H9 (cell line): ENCODE measurements at regions not wholly inside any gene's neighbourhood (a gene's known extent, or its start where the extent isn't known, plus 50 kb on each side); places are given as distances from the start of the nearest gene placed in this dataset.

Source experiments
- DNase-seq: peaks from one replicate; pipeline ENCODE4 v3.0.0-alpha.2; 2017
- H2AFZ ChIP-seq: one replicate; pipeline ENCODE4 v1.6.1; 2013; ENCODE audit warnings: mild to moderate bottlenecking, low read length, control low read depth, moderate library complexity
- H2AK5ac ChIP-seq: 2 replicates; pipeline ENCODE4 v1.6.1; 2013; ENCODE audit warnings: low read length, control low read depth, mixed read lengths; ENCODE audit not compliant: insufficient read length
- H2BK120ac ChIP-seq: one replicate; pipeline ENCODE4 v1.6.1; 2013; ENCODE audit warnings: low read depth, mild to moderate bottlenecking, low read length, control low read depth, inconsistent platforms; ENCODE audit not compliant: poor library complexity, severe bottlenecking
- H2BK12ac ChIP-seq: 2 replicates; pipeline ENCODE4 v1.6.1; 2013; ENCODE audit warnings: low read length, control low read depth, mixed read lengths, low read depth; ENCODE audit not compliant: insufficient read length
- H2BK15ac ChIP-seq: 2 replicates; pipeline ENCODE4 v1.6.1; 2013; ENCODE audit warnings: low read depth, low read length, control low read depth
- H2BK20ac ChIP-seq: one replicate; pipeline ENCODE4 v1.6.1; 2013; ENCODE audit warnings: low read depth, mild to moderate bottlenecking, low read length, control low read depth, inconsistent platforms; ENCODE audit not compliant: poor library complexity, severe bottlenecking
- H2BK5ac ChIP-seq: 2 replicates; pipeline ENCODE4 v1.6.1; 2013; ENCODE audit warnings: low read length, control low read depth, mixed read lengths; ENCODE audit not compliant: insufficient read length
- H3K14ac ChIP-seq: 2 replicates; pipeline ENCODE4 v1.6.1; 2013; ENCODE audit warnings: low read length, control low read depth; ENCODE audit not compliant: insufficient read depth
- H3K18ac ChIP-seq: 2 replicates; pipeline ENCODE4 v1.6.1; 2013; ENCODE audit warnings: low read depth, mild to moderate bottlenecking, mixed read lengths, low read length, control low read depth; ENCODE audit not compliant: insufficient read length
- H3K23ac ChIP-seq: 2 replicates; pipeline ENCODE4 v1.6.1; 2013; ENCODE audit warnings: low read length, control low read depth, mixed read lengths, low read depth; ENCODE audit not compliant: insufficient read length
- H3K23me2 ChIP-seq: 2 replicates; pipeline ENCODE4 v1.6.1; 2013; ENCODE audit warnings: low read depth, mild to moderate bottlenecking, mixed read lengths, low read length, control low read depth; ENCODE audit not compliant: insufficient read length, poor library complexity, severe bottlenecking
- H3K27ac ChIP-seq: 2 replicates; pipeline ENCODE4 v1.5.1; 2013; ENCODE audit warnings: low read length, control low read depth, mixed read lengths, low read depth; ENCODE audit not compliant: insufficient read length
- H3K27me3 ChIP-seq: 2 replicates; pipeline ENCODE4 v1.6.1; 2013; ENCODE audit warnings: low read length, control low read depth, inconsistent platforms; ENCODE audit not compliant: insufficient read depth
- H3K4ac ChIP-seq: 2 replicates; pipeline ENCODE4 v1.6.1; 2013; ENCODE audit warnings: low read depth, mild to moderate bottlenecking, control low read depth, inconsistent platforms, low read length, moderate library complexity
- H3K4me1 ChIP-seq: 2 replicates; pipeline ENCODE4 v1.6.1; 2013; ENCODE audit warnings: low read length, control low read depth, inconsistent platforms; ENCODE audit not compliant: insufficient read depth
- H3K4me2 ChIP-seq: 2 replicates; pipeline ENCODE4 v1.6.1; 2013; ENCODE audit warnings: low read length, control low read depth, mixed read lengths; ENCODE audit not compliant: insufficient read length, insufficient read depth
- H3K56ac ChIP-seq: 2 replicates; pipeline ENCODE4 v1.6.1; 2013; ENCODE audit warnings: low read depth, mild to moderate bottlenecking, mixed read lengths, low read length, control low read depth; ENCODE audit not compliant: insufficient read length
- H3K79me1 ChIP-seq: 2 replicates; pipeline ENCODE4 v1.6.1; 2013; ENCODE audit warnings: low read depth, mild to moderate bottlenecking, moderate library complexity, low read length, control low read depth, inconsistent platforms; ENCODE audit not compliant: insufficient read depth, poor library complexity, severe bottlenecking
- H3K79me2 ChIP-seq: 2 replicates; pipeline ENCODE4 v1.6.1; 2013; ENCODE audit warnings: low read length, control low read depth, inconsistent platforms; ENCODE audit not compliant: insufficient read depth
- H3K9ac ChIP-seq: 2 replicates; pipeline ENCODE4 v1.6.1; 2013; ENCODE audit warnings: low read length, control low read depth, mixed read lengths; ENCODE audit not compliant: insufficient read length; ENCODE audit errors: extremely low read depth
- H3K9me3 ChIP-seq: one replicate; pipeline ENCODE4 v1.6.1; 2013; ENCODE audit warnings: low read depth, low read length, inconsistent platforms; ENCODE audit not compliant: control insufficient read depth
- H3T11ph ChIP-seq: one replicate; pipeline ENCODE4 v1.6.1; 2013; ENCODE audit warnings: mild to moderate bottlenecking, low read length, control low read depth, inconsistent platforms
- H4K20me1 ChIP-seq: one replicate; pipeline ENCODE4 v1.6.1; 2013; ENCODE audit not compliant: control insufficient read depth, insufficient read length, insufficient read depth
- H4K5ac ChIP-seq: 2 replicates; pipeline ENCODE4 v1.6.1; 2013; ENCODE audit warnings: low read depth, mild to moderate bottlenecking, mixed read lengths, low read length, control low read depth; ENCODE audit not compliant: insufficient read length
- H4K8ac ChIP-seq: replicated peaks from 2 replicates; pipeline ENCODE4 v1.6.1; 2013; ENCODE audit warnings: low read length, control low read depth, mixed read lengths, low read depth; ENCODE audit not compliant: insufficient read length
- H4K91ac ChIP-seq: 2 replicates; pipeline ENCODE4 v1.6.1; 2013; ENCODE audit warnings: low read depth, mild to moderate bottlenecking, moderate library complexity, mixed read lengths, low read length, control low read depth; ENCODE audit not compliant: insufficient read length
- H3K27ac Mint-ChIP-seq, 3 experiments: 2 replicates in 2 of 3; 3 replicates in 1 of 3; pipeline ENCODE4 v1.8.0; 2020 to 2021; ENCODE audit warnings: mixed read lengths in 3 of 3, mild to moderate bottlenecking in 1 of 3, moderate library complexity in 1 of 3
- H3K27me3 Mint-ChIP-seq: 2 replicates; pipeline ENCODE4 v1.8.0; 2021; ENCODE audit warnings: low read depth, mild to moderate bottlenecking, moderate library complexity, mixed read lengths
- H3K36me3 Mint-ChIP-seq, 3 experiments: 2 replicates in 2 of 3; 3 replicates in 1 of 3; pipeline ENCODE4 v1.8.0; 2020 to 2021; ENCODE audit warnings: low read depth in 3 of 3, mixed read lengths in 3 of 3; ENCODE audit not compliant: insufficient read depth in 1 of 3
- H3K4me1 Mint-ChIP-seq, 2 experiments: 2 replicates each; pipeline ENCODE4 v1.8.0; 2020; ENCODE audit warnings: mixed read lengths in 2 of 2
- H3K4me3 Mint-ChIP-seq, 2 experiments: 2 replicates in 1 of 2; 3 replicates in 1 of 2; pipeline ENCODE4 v1.8.0; 2020 to 2021; ENCODE audit warnings: mild to moderate bottlenecking in 2 of 2, mixed read lengths in 2 of 2, moderate library complexity in 1 of 2
- H3K9me3 Mint-ChIP-seq, 2 experiments: 2 replicates in 1 of 2; 3 replicates in 1 of 2; pipeline ENCODE4 v1.8.0; 2020; ENCODE audit warnings: mild to moderate bottlenecking in 2 of 2, mixed read lengths in 2 of 2, moderate library complexity in 1 of 2
- WGBS: extraction: QIAGEN DNeasy Blood & Tissue Kit; methylation state at CpG from one replicate; pipeline ENCODE4 v1.1.7; 2013; ENCODE audit warnings: missing lambda C conversion rate, low lambda C conversion rate, mixed read lengths; ENCODE audit not compliant: insufficient read length; ENCODE audit errors: extremely low coverage; 5-methylcytosine and 5-hydroxymethylcytosine counted together
- TF ChIP-seq, protein P1 (sequence below): fragments of 200-600 bp; sonication (generic); conservative IDR thresholded peaks from 3 replicates; pipeline ENCODE4 v1.8.0; 2021; ENCODE audit warnings: antibody characterized with exemption, mild to moderate bottlenecking

DNA sequence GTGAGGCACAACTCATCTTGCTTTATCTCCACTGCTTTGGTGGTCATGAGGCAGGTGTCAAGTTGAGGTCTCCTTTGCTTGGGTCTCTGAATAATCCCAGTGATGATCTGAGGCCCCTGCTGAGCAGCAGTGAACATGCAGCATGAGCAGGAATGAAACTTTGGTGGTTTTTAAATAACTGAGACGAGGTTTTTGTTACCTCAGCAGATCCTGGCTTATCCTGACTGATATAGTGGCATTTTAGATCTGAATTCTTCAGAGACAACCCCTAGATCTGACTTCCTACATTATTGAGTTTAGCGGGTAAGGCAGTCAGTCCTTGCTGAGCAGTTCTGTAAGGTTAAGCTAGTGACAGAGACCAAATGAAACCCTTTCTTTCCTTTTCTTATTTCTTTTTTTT is 230.4 kb downstream of the ARRDC4 start:
- Histone ChIP-seq H3K23me2 (no peaks in the 10 kb centered on the region), H2BK12ac (no peak overlapping the region), H3K14ac (no peak overlapping the region), H2AFZ (no peak overlapping the region), H3K4me2 (no peak overlapping the region), H3K4me1 (no peaks in the 10 kb centered on the region), H3K23ac (no peak overlapping the region), H4K20me1 (no peaks in the 10 kb centered on the region), H3K4ac (no peak overlapping the region), H3K9ac (no peak overlapping the region), H3K9me3 (no peaks in the 10 kb centered on the region), H2AK5ac (no peak overlapping the region), H4K8ac (no peak overlapping the region), H3K18ac (no peak overlapping the region), H3K56ac (no peak overlapping the region), H2BK15ac (no peak overlapping the region), H2BK120ac (no peak overlapping the region), H2BK5ac (no peak overlapping the region), H4K5ac (no peak overlapping the region), H4K91ac (no peak overlapping the region), H3K79me2 (no peaks in the 10 kb centered on the region), H3T11ph (no peak overlapping the region), H3K27ac (no peak overlapping the region), H3K79me1 (no peaks in the 10 kb centered on the region), H3K27me3 (no peaks in the 10 kb centered on the region), H2BK20ac (no peak overlapping the region)
- H3K27me3 Mint-ChIP-seq = peaks cover 1% of the 10 kb centered on the region
- TF ChIP-seq, protein P1, sequence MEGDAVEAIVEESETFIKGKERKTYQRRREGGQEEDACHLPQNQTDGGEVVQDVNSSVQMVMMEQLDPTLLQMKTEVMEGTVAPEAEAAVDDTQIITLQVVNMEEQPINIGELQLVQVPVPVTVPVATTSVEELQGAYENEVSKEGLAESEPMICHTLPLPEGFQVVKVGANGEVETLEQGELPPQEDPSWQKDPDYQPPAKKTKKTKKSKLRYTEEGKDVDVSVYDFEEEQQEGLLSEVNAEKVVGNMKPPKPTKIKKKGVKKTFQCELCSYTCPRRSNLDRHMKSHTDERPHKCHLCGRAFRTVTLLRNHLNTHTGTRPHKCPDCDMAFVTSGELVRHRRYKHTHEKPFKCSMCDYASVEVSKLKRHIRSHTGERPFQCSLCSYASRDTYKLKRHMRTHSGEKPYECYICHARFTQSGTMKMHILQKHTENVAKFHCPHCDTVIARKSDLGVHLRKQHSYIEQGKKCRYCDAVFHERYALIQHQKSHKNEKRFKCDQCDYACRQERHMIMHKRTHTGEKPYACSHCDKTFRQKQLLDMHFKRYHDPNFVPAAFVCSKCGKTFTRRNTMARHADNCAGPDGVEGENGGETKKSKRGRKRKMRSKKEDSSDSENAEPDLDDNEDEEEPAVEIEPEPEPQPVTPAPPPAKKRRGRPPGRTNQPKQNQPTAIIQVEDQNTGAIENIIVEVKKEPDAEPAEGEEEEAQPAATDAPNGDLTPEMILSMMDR = no peak
- H3K36me3 Mint-ChIP-seq = peaks cover 0 to 3% (median 0%) of the 10 kb centered on the region in 3 experiments; a peak in 1 of 7 replicates
- no peak overlapping the region for H3K4me3 Mint-ChIP-seq
- no peaks in the 10 kb centered on the region for H3K4me1 Mint-ChIP-seq
- WGBS = no CpG with 5 or more reads among the region's 2 CpGs
- peaks cover 0 to 4% of the 10 kb centered on the region in 2 experiments; a peak in 1 of 5 replicates for H3K9me3 Mint-ChIP-seq
- no peak overlapping the region for H3K27ac Mint-ChIP-seq
- DNase-seq = no peak
